HCT116 (cell line): ENCODE measurements at regions not wholly inside any gene's neighbourhood (a gene's known extent, or its start where the extent isn't known, plus 50 kb on each side); places are given as distances from the start of the nearest gene placed in this dataset.
A peak's percentile ranks its signal among the peaks of the same experiment; 100 is the strongest.

Experiments used
- ATAC-seq: fragments of 200-7000 bp; cut with Tn5 transposase; 2 replicates; pipeline ENCODE4 v1.9.1; 2020; ENCODE audit warnings: mild to moderate bottlenecking, moderate library complexity
- BruUV-seq: library from RNA; stranded (reverse); fragments of 400-500 nt; replicated peaks from 2 replicates; lab custom pipeline; 2021; lab: Mats Ljungman, UMichigan
- CTCF ChIA-PET: fragments of 300-600 bp; sonication (Branson Sonifier 250); formaldehyde crosslinking; loops from one replicate; lab custom pipeline; 2021; ENCODE audit warnings: antibody characterized with exemption; lab: Charles Lee
- POLR2A ChIA-PET: fragments of 300-600, 350-600 bp; sonication (Branson Sonifier 250); formaldehyde crosslinking; loops from one replicate; lab custom pipeline; 2021; ENCODE audit warnings: antibody characterized with exemption; lab: Charles Lee
- RAD21 ChIA-PET, 2 experiments: fragments of 300-600 bp; sonication (Branson Sonifier 250); formaldehyde crosslinking; loops; one replicate each; lab custom pipeline; 2023; ENCODE audit warnings: low total read pairs in 2 of 2; ENCODE audit not compliant: uncharacterized antibody in 2 of 2, unreplicated experiment in 2 of 2, low non-redundant PET in 1 of 2; lab: Charles Lee
- DNase-seq: peaks from one replicate; pipeline ENCODE4 v3.0.0-alpha.2; 2010; ENCODE audit warnings: low read depth, low spot score
- H2AFZ ChIP-seq: fragments of 200-600 bp; shearing (Covaris generic), sonication (generic); 2 replicates; pipeline ENCODE4 v1.6.1; 2017; ENCODE audit warnings: low read depth, mixed run types, mixed read lengths, antibody characterized with exemption, low read length; ENCODE audit not compliant: poor library complexity, severe bottlenecking
- H3K27ac ChIP-seq: 2 replicates; pipeline ENCODE4 v1.5.1; 2012; ENCODE audit warnings: low read depth, low read length
- H3K27me3 ChIP-seq: fragments of 200-600 bp; sonication (generic); 2 replicates; pipeline ENCODE4 v1.6.1; 2016; ENCODE audit warnings: mixed run types, low read length, mixed read lengths; ENCODE audit not compliant: insufficient read depth
- H3K36me3 ChIP-seq, 2 experiments: fragments of 200-500 bp in 1 of 2; fragments of 200-600 bp in 1 of 2; sonication (Bioruptor generic) in 1 of 2; sonication (generic) in 1 of 2; 2 replicates each; pipeline versions ENCODE4 v1.5.1 to v1.6.1; 2014 to 2016; ENCODE audit warnings: low read length in 2 of 2, inconsistent platforms in 1 of 2, mixed read lengths in 1 of 2, mixed run types in 1 of 2; ENCODE audit not compliant: insufficient read depth in 2 of 2, control insufficient read depth in 1 of 2
- H3K4me1 ChIP-seq, 2 experiments: fragments of 200-600 bp in 1 of 2; sonication (generic) in 1 of 2; 2 replicates each; pipeline versions ENCODE4 v1.5.1 to v1.6.1; 2012 to 2017; ENCODE audit warnings: low read length in 2 of 2, inconsistent platforms in 1 of 2, mild to moderate bottlenecking in 1 of 2, mixed read lengths in 1 of 2, mixed run types in 1 of 2, moderate library complexity in 1 of 2; ENCODE audit not compliant: insufficient read depth in 2 of 2, control insufficient read depth in 1 of 2
- H3K4me2 ChIP-seq: fragments of 200-600 bp; sonication (generic); 2 replicates; pipeline ENCODE4 v1.6.1; 2017; ENCODE audit warnings: mixed run types, low read length, mixed read lengths
- H3K4me3 ChIP-seq, 2 experiments: fragments of 200-600 bp in 1 of 2; sonication (generic) in 1 of 2; replicated peaks in 1 of 2; 2 replicates each; pipeline ENCODE4 v1.5.1; 2011 to 2016; ENCODE audit warnings: low read length in 2 of 2, control low read depth in 1 of 2, low read depth in 1 of 2, mild to moderate bottlenecking in 1 of 2, mixed read lengths in 1 of 2, mixed run types in 1 of 2
- H3K79me2 ChIP-seq: fragments of 200-600 bp; sonication (generic); 2 replicates; pipeline ENCODE4 v1.6.1; 2017; ENCODE audit warnings: mild to moderate bottlenecking, mixed run types, low read length, moderate library complexity, mixed read lengths; ENCODE audit not compliant: insufficient read depth
- H3K9ac ChIP-seq: fragments of 200-600 bp; sonication (generic); 2 replicates; pipeline ENCODE4 v1.6.1; 2016; ENCODE audit warnings: low read length, mixed read lengths
- H3K9me2 ChIP-seq: fragments of 200-600 bp; sonication (generic), shearing (Covaris generic); 2 replicates; pipeline ENCODE4 v1.6.1; 2017; ENCODE audit warnings: mixed run types, mild to moderate bottlenecking, moderate library complexity; ENCODE audit not compliant: insufficient read depth
- H3K9me3 ChIP-seq, 2 experiments: fragments of 200-500 bp in 1 of 2; fragments of 200-600 bp in 1 of 2; sonication (Bioruptor generic) in 1 of 2; sonication (generic) in 1 of 2; 2 replicates each; pipeline ENCODE4 v1.6.1; 2014 to 2017; ENCODE audit warnings: low read length in 2 of 2, mixed read lengths in 2 of 2, inconsistent platforms in 1 of 2, low read depth in 1 of 2, mild to moderate bottlenecking in 1 of 2, mixed run types in 1 of 2, moderate library complexity in 1 of 2; ENCODE audit not compliant: control insufficient read depth in 1 of 2, insufficient read depth in 1 of 2
- H4K20me1 ChIP-seq: fragments of 200-600 bp; sonication (generic), shearing (Covaris generic); 2 replicates; pipeline ENCODE4 v1.6.1; 2017; ENCODE audit warnings: mixed run types, mild to moderate bottlenecking, moderate library complexity; ENCODE audit not compliant: insufficient read depth
- ATF3 ChIP-seq: IDR thresholded peaks from 2 replicates; pipeline ENCODE4 v1.6.1; 2012
- CTCF ChIP-seq, 3 experiments: fragments of 200-600 bp in 1 of 3; sonication (generic) in 1 of 3; IDR thresholded peaks in 2 of 3; conservative IDR thresholded peaks in 1 of 3; 2 replicates each; pipeline ENCODE4 v1.5.1; 2012 to 2017; ENCODE audit warnings: low read depth in 2 of 3, low read length in 2 of 3, antibody characterized with exemption in 1 of 3, borderline replicate concordance in 1 of 3, control low read depth in 1 of 3, mild to moderate bottlenecking in 1 of 3, mixed read lengths in 1 of 3, mixed run types in 1 of 3, moderate library complexity in 1 of 3; ENCODE audit not compliant: insufficient read depth in 1 of 3
- EZH2 ChIP-seq: fragments of 200-600 bp; sonication (generic); IDR thresholded peaks from 2 replicates; pipeline ENCODE4 v1.6.1; 2017; ENCODE audit warnings: antibody characterized with exemption, mixed run types
- EZH2phosphoT487 ChIP-seq: fragments of 200-600 bp; IDR thresholded peaks from 2 replicates; pipeline ENCODE4 v1.6.1; 2018; ENCODE audit warnings: antibody characterized with exemption, borderline replicate concordance
- FOSL1 ChIP-seq: IDR thresholded peaks from 2 replicates; pipeline ENCODE4 v1.6.1; 2012; ENCODE audit warnings: low read depth
- RAD21 ChIP-seq: IDR thresholded peaks from 2 replicates; pipeline ENCODE4 v1.6.1; 2012; ENCODE audit warnings: low read depth, mild to moderate bottlenecking
- REST ChIP-seq: IDR thresholded peaks from 2 replicates; pipeline ENCODE4 v1.6.1; 2012; ENCODE audit warnings: low read depth
- SIN3A ChIP-seq: IDR thresholded peaks from 2 replicates; pipeline ENCODE4 v1.6.1; 2012; ENCODE audit warnings: low read depth
- YY1 ChIP-seq: IDR thresholded peaks from 2 replicates; pipeline ENCODE4 v1.6.1; 2011; ENCODE audit warnings: low read length, low read depth, moderate library complexity, mild to moderate bottlenecking; ENCODE audit not compliant: insufficient replicate concordance; ENCODE audit errors: extremely low read depth
- ZFX ChIP-seq: fragments of 450-650 bp; IDR thresholded peaks from 2 replicates; pipeline ENCODE4 v1.6.1; 2017
- ZNF274 ChIP-seq: fragments of 200-500 bp; sonication (Bioruptor generic); IDR thresholded peaks from 2 replicates; pipeline ENCODE4 v1.6.1; 2014; ENCODE audit warnings: mild to moderate bottlenecking, low read depth, low read length, inconsistent platforms
- intact Hi-C: fragments of 100-400 bp; cut with micrococcal nuclease; formaldehyde crosslinking; loops from 2 replicates; pipeline ENCODE4 v1.10.0; 2022

GRCh38 chr5:33379757-33380156 is 61.0 kb upstream of the TARS1 start:
- no peak overlapping the region for H3K4me3 ChIP-seq
- RAD21 ChIA-PET, result no interaction called here
- no peak overlapping the region for H3K9ac ChIP-seq
- no peak overlapping the region for H3K27ac ChIP-seq
- CTCF ChIA-PET, result no interaction called here
- no peak for TF ChIP-seq EZH2
- TF ChIP-seq REST, result no peak
- no peak for TF ChIP-seq ZFX
- TF ChIP-seq SIN3A, result no peak
- no peak for TF ChIP-seq EZH2phosphoT487
- TF ChIP-seq YY1, result no peak
- peak; percentile 39 to 64 (median 52); a peak in 5 of 6 replicates for TF ChIP-seq CTCF (IDR thresholded peaks at IDR 0.05 in 2 of 3, conservative IDR thresholded peaks at IDR 0.05 in 1 of 3; ENCODE audit: borderline replicate concordance in 1 of 3, insufficient read depth in 1 of 3, low read depth in 2 of 3, low read length in 2 of 3)
- no peak for TF ChIP-seq ATF3
- peak; percentile 66 for TF ChIP-seq RAD21
- no peak for TF ChIP-seq ZNF274
- no peak for TF ChIP-seq FOSL1
- no peaks in the 10 kb centered on the region for H3K9me2 ChIP-seq
- ATAC-seq (peak; percentile 52), DNase-seq (peak; percentile 23)
- POLR2A ChIA-PET, result no interaction called here
- H2AFZ ChIP-seq, result no peak overlapping the region
- H4K20me1 ChIP-seq, result no peaks in the 10 kb centered on the region
- H3K9me3 ChIP-seq, result no peaks in the 10 kb centered on the region
- H3K4me1 ChIP-seq, result no peaks in the 10 kb centered on the region
- BruUV-seq, result no TSS peak
- H3K4me2 ChIP-seq, result no peak overlapping the region
- H3K79me2 ChIP-seq, result no peaks in the 10 kb centered on the region
- no peaks in the 10 kb centered on the region for H3K27me3 ChIP-seq
- intact Hi-C loops, result no loop called here
- H3K36me3 ChIP-seq, result no peaks in the 10 kb centered on the region
